Coronary artery (tissue), 2 donors: ENCODE measurements at regions not wholly inside any gene's neighbourhood (a gene's known extent, or its start where the extent isn't known, plus 50 kb on each side); places are given as distances from the start of the nearest gene placed in this dataset.

Experiments
- DNase-seq: peaks from one replicate; pipeline ENCODE4 v3.0.0-alpha.2; 2017; ENCODE audit warnings: low spot score
- H3K27ac ChIP-seq, 2 donors: fragments of 200-600 bp; sonication (generic); one replicate each; pipeline ENCODE4 v1.5.1; 2016 to 2019
- H3K4me3 ChIP-seq: fragments of 200-600 bp; sonication (generic); 2 replicates; pipeline ENCODE4 v1.5.1; 2016; ENCODE audit warnings: mild to moderate bottlenecking, moderate library complexity
- CTCF ChIP-seq: fragments of 200-600 bp; sonication (generic); IDR thresholded peaks from one replicate; pipeline ENCODE4 v1.5.1; 2019; ENCODE audit warnings: antibody characterized with exemption

- no peak for DNase-seq
- no peak for TF ChIP-seq CTCF
- Histone ChIP-seq H3K27ac (no peak overlapping the region), H3K4me3 (peak overlapping the region; percentile 67)
These were observed 77.4 kb upstream of the ANO4 start for GRCh38 chr12:100716945-100717732.

GRCh38 chr12:100717733-100718067, 76.9 kb upstream of the ANO4 start:
- Histone ChIP-seq H3K4me3 (peak overlapping the region; percentile 67), H3K27ac (no peak overlapping the region)
- no peak for DNase-seq
- no peak for TF ChIP-seq CTCF

GRCh38 chr12:100718187-100718586, 76.4 kb upstream of the ANO4 start:
- DNase-seq = no peak
- Histone ChIP-seq H3K27ac (no peak overlapping the region), H3K4me3 (no peak overlapping the region)
- no peak for TF ChIP-seq CTCF

- no peak for DNase-seq
- H3K4me3 ChIP-seq = no peak overlapping the region
- no peak overlapping the region for H3K27ac ChIP-seq
- TF ChIP-seq CTCF = no peak
These were observed 74.4 kb upstream of the ANO4 start for GRCh38 chr12:100720016-100720654.

GRCh38 chr12:100721169-100721568, 73.4 kb upstream of the ANO4 start:
- no peak overlapping the region for H3K4me3 ChIP-seq
- no peak for TF ChIP-seq CTCF
- DNase-seq = no peak
- H3K27ac ChIP-seq = no peak overlapping the region

GRCh38 chr12:100724071-100724470, 70.5 kb upstream of the ANO4 start:
- no peak overlapping the region for H3K4me3 ChIP-seq
- no peak for DNase-seq
- no peak for TF ChIP-seq CTCF
- H3K27ac ChIP-seq = no peak overlapping the region
